OCI-LY1 (cell line): ENCODE measurements at regions not wholly inside any gene's neighbourhood (a gene's known extent, or its start where the extent isn't known, plus 50 kb on each side); places are given as distances from the start of the nearest gene placed in this dataset.
"Not testable (repeated sequence)": the region's sequence is repeated elsewhere in the genome, so short reads cannot be mapped to it uniquely, and the experiment has no call there.

ENCODE experiments used
- H2AFZ ChIP-seq: fragments of 200-600 bp; sonication (generic), shearing (Covaris generic); 2 replicates; pipeline ENCODE4 v1.6.0; 2014; ENCODE audit warnings: antibody characterized with exemption, mild to moderate bottlenecking, low read length
- H3F3A ChIP-seq: fragments of 200-600 bp; sonication (generic), shearing (Covaris generic); 2 replicates; pipeline ENCODE4 v1.6.0; 2014; ENCODE audit warnings: mild to moderate bottlenecking, antibody characterized with exemption, low read length, moderate library complexity; ENCODE audit not compliant: insufficient read depth
- H3K27ac ChIP-seq: fragments of 200-600 bp; sonication (generic); 2 replicates; pipeline ENCODE4 v1.5.1; 2014; ENCODE audit warnings: low read length, mixed run types, mild to moderate bottlenecking, low read depth; ENCODE audit not compliant: poor library complexity, severe bottlenecking
- H3K27me3 ChIP-seq: fragments of 200-600 bp; sonication (generic); 2 replicates; pipeline ENCODE4 v1.6.0; 2014; ENCODE audit warnings: antibody characterized with exemption, mild to moderate bottlenecking, low read length, moderate library complexity; ENCODE audit not compliant: insufficient read depth
- H3K36me3 ChIP-seq: fragments of 200-600 bp; sonication (generic); 2 replicates; pipeline ENCODE4 v1.6.1; 2014; ENCODE audit warnings: mild to moderate bottlenecking, antibody characterized with exemption, low read length, moderate library complexity, mixed read lengths; ENCODE audit not compliant: insufficient read depth
- H3K4me1 ChIP-seq: fragments of 200-600 bp; sonication (generic); 2 replicates; pipeline ENCODE4 v1.5.1; 2014; ENCODE audit warnings: mild to moderate bottlenecking, low read length, moderate library complexity; ENCODE audit not compliant: insufficient read depth, severe bottlenecking
- H3K4me2 ChIP-seq: fragments of 200-600 bp; sonication (generic), shearing (Covaris generic); 2 replicates; pipeline ENCODE4 v1.6.1; 2014; ENCODE audit warnings: low read length
- H3K4me3 ChIP-seq: fragments of 200-600 bp; sonication (generic); 2 replicates; pipeline ENCODE4 v1.5.1; 2014; ENCODE audit warnings: low read length, low read depth, mild to moderate bottlenecking, mixed read lengths; ENCODE audit not compliant: poor library complexity, severe bottlenecking
- H3K79me2 ChIP-seq: fragments of 200-600 bp; shearing (Covaris generic); 2 replicates; pipeline ENCODE4 v1.6.1; 2016; ENCODE audit warnings: mixed run types, low read length, mixed read lengths; ENCODE audit not compliant: insufficient read depth
- H3K9ac ChIP-seq: fragments of 200-600 bp; sonication (generic), shearing (Covaris generic); 2 replicates; pipeline ENCODE4 v1.6.1; 2014; ENCODE audit warnings: mild to moderate bottlenecking, low read length, mixed read lengths
- H3K9me2 ChIP-seq: fragments of 200-600 bp; sonication (generic), shearing (Covaris generic); 2 replicates; pipeline ENCODE4 v1.6.1; 2014; ENCODE audit warnings: low read depth, mild to moderate bottlenecking, low read length, mixed read lengths
- H3K9me3 ChIP-seq: fragments of 200-600 bp; shearing (Covaris generic); 2 replicates; pipeline ENCODE4 v1.6.1; 2014; ENCODE audit warnings: low read length, mixed read lengths
- H4K20me1 ChIP-seq: fragments of 200-600 bp; sonication (generic), shearing (Covaris generic); 2 replicates; pipeline ENCODE4 v1.6.0; 2016; ENCODE audit warnings: mild to moderate bottlenecking, low read length; ENCODE audit not compliant: insufficient read depth
- EZH2 ChIP-seq: fragments of 200-600 bp; sonication (generic), shearing (Covaris generic); IDR thresholded peaks from 2 replicates; pipeline ENCODE4 v1.8.0; 2017; ENCODE audit warnings: borderline replicate concordance, mixed run types, mild to moderate bottlenecking, antibody characterized with exemption, low read length, moderate library complexity, mixed read lengths
- TF ChIP-seq, protein P1 (sequence below): fragments of 200-600 bp; sonication (generic), shearing (Covaris generic); IDR thresholded peaks from 2 replicates; pipeline ENCODE4 v1.5.1; 2017; ENCODE audit warnings: mild to moderate bottlenecking, antibody characterized with exemption, low read length, moderate library complexity, mixed read lengths

DNA sequence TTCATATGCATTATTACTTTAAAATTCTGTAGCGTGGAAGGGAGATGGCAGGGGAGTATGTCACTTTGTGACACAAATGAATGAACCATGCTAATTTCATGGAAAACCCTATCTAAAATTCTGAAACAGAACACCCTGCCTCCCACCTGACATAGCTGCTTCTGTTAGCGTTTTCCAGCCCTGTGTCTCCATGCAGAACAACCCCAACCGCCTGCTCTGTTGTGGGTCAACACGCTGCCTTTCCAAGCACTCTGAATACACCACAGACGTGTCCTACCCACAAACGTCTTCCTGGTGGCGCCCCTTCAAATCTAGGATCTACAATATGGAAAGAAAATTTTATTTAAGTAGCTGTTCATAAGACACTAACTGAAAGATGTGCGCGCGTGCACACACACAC is 238.6 kb downstream of the TRIML1 start:
- TF ChIP-seq, protein P1, sequence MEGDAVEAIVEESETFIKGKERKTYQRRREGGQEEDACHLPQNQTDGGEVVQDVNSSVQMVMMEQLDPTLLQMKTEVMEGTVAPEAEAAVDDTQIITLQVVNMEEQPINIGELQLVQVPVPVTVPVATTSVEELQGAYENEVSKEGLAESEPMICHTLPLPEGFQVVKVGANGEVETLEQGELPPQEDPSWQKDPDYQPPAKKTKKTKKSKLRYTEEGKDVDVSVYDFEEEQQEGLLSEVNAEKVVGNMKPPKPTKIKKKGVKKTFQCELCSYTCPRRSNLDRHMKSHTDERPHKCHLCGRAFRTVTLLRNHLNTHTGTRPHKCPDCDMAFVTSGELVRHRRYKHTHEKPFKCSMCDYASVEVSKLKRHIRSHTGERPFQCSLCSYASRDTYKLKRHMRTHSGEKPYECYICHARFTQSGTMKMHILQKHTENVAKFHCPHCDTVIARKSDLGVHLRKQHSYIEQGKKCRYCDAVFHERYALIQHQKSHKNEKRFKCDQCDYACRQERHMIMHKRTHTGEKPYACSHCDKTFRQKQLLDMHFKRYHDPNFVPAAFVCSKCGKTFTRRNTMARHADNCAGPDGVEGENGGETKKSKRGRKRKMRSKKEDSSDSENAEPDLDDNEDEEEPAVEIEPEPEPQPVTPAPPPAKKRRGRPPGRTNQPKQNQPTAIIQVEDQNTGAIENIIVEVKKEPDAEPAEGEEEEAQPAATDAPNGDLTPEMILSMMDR = no peak
- no peak for TF ChIP-seq EZH2
- H3K9me2 ChIP-seq = no peaks in the 10 kb centered on the region
- H3K9me3 ChIP-seq = no peaks in the 10 kb centered on the region
- H4K20me1 ChIP-seq = no peaks in the 10 kb centered on the region
- H3K4me1 ChIP-seq = no peaks in the 10 kb centered on the region
- H3K27me3 ChIP-seq = no peaks in the 10 kb centered on the region
- no peak overlapping the region for H3K27ac ChIP-seq
- H3K9ac ChIP-seq = no peak overlapping the region
- no peaks in the 10 kb centered on the region for H3F3A ChIP-seq
- no peaks in the 10 kb centered on the region for H3K79me2 ChIP-seq
- H3K4me2 ChIP-seq = no peak overlapping the region
- H2AFZ ChIP-seq = no peak overlapping the region
- H3K36me3 ChIP-seq = no peaks in the 10 kb centered on the region
- no peak overlapping the region for H3K4me3 ChIP-seq

DNA sequence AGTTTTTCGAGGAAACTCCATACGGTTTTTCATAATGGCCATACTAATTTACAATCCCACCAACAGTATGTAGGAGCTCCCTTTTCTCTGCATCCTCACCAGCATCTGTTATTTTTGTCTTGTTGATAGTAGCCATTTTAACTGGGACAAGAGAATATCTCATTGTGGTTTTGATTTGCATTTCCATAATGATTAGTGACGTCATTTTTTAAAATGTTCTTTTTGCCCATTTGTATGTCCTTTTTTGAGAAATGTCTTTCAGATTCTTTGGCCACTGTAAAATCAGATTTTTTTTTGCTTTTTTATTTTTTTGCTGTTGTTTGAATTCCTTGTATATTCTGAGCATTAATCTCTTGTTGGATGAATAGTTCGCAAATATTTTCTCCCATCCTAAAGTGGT is 243.9 kb downstream of the TRIML1 start:
- no peaks in the 10 kb centered on the region for H3K27me3 ChIP-seq
- H2AFZ ChIP-seq = no peak overlapping the region
- no peak for TF ChIP-seq EZH2
- TF ChIP-seq, protein P1 = no peak
- no peaks in the 10 kb centered on the region for H3F3A ChIP-seq
- no peak overlapping the region for H3K4me2 ChIP-seq
- H3K27ac ChIP-seq = no peak overlapping the region
- no peak overlapping the region for H3K9ac ChIP-seq
- no peaks in the 10 kb centered on the region for H3K36me3 ChIP-seq
- H3K4me1 ChIP-seq = no peaks in the 10 kb centered on the region
- no peak overlapping the region for H3K4me3 ChIP-seq
- H3K79me2 ChIP-seq = no peaks in the 10 kb centered on the region
- 0 out of 2 replicates have a peak, but pooled peaks cover 3% of the 10 kb centered on the region for H3K9me3 ChIP-seq
- H4K20me1 ChIP-seq = no peaks in the 10 kb centered on the region
- no peaks in the 10 kb centered on the region for H3K9me2 ChIP-seq

DNA sequence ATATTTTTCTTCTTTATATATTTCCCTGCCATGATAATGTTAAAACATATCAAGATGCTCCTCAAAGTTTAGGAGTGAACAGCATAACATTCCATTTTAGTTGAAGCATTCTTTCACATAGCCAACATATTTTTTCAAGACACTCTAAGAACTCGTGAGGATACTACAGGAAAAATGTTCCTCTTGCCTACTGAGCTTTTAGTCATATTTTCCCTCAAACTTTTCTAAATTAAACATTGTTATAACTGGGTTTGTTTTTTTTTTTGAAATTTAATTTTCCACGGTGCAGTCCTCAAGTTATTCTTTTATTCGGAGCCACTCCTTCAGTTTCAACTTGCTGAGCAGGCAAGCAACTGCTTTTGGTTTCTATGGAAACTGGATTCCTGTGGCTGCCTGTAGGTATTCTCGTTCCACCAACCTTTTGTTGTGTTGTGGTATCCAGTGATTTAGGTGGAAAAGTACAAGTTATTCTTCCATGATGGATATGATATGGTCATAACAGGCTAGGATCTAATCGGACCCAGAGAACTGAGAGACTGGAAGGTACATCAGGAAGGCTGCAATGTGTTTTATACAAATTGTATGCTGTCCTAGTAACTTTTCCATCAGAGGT is 248.0 kb downstream of the TRIML1 start:
- H3K4me1 ChIP-seq = no peaks in the 10 kb centered on the region
- 0 out of 2 replicates have a peak, but pooled peaks cover 3% of the 10 kb centered on the region for H3K9me3 ChIP-seq
- TF ChIP-seq, protein P1 = no peak
- no peak for TF ChIP-seq EZH2
- no peaks in the 10 kb centered on the region for H3K9me2 ChIP-seq
- no peaks in the 10 kb centered on the region for H3K79me2 ChIP-seq
- no peak overlapping the region for H2AFZ ChIP-seq
- no peaks in the 10 kb centered on the region for H3F3A ChIP-seq
- H3K4me3 ChIP-seq = no peak overlapping the region
- H3K9ac ChIP-seq = no peak overlapping the region
- H3K27ac ChIP-seq = no peak overlapping the region
- no peaks in the 10 kb centered on the region for H3K36me3 ChIP-seq
- no peak overlapping the region for H3K4me2 ChIP-seq
- H4K20me1 ChIP-seq = no peaks in the 10 kb centered on the region
- H3K27me3 ChIP-seq = no peaks in the 10 kb centered on the region

DNA sequence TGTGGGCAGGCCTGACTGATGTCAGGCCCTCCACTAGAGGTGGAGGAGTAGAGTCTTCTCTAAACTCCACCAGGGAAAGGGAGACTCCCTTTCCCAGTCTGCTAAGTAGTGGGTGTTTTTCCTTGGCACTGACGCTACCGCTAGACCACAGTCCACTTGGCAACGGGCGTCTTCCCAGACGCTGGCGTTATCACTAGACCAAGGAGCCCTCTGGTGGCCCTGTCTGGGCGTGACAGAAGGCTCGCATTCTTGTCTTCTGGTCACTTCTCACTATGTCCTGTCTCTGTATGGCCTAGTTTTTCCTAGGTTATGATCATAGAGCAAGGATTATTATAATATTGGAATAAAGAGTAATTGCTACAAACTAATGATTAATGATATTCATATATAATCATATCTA is 252.1 kb downstream of the TRIML1 start:
- H3K27ac ChIP-seq, H3K9me3 ChIP-seq, H3K27me3 ChIP-seq, H3K9ac ChIP-seq, H3K4me2 ChIP-seq, H3K4me3 ChIP-seq, H2AFZ ChIP-seq, H3K9me2 ChIP-seq, H3K79me2 ChIP-seq, H3K4me1 ChIP-seq, H4K20me1 ChIP-seq, H3F3A ChIP-seq, H3K36me3 ChIP-seq: not testable (repeated sequence)
